ENCODE measurements at regions not wholly inside any gene's neighbourhood (a gene's known extent, or its start where the extent isn't known, plus 50 kb on each side); places are given as distances from the start of the nearest gene placed in this dataset.

DNA sequence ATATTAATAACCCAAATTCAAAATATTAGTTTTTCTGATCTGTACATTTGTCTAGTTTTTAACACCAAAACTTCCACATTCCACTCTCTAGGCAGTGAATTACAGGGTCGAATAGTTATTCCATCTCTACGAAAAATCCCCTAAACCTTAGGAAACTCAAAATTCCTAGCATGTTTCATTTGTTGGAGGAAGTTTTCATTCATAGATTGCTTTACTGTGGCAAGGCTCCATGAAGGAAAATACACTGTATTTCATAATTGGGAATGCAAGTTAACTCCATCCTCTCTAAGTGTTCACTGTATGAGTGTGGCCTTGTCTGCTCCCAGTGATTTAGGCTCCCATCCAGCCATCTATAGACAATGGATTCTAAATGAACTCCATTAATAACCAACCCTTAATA is 296.1 kb downstream of the TENT5A start:
- TF ChIP-seq, protein P1, sequence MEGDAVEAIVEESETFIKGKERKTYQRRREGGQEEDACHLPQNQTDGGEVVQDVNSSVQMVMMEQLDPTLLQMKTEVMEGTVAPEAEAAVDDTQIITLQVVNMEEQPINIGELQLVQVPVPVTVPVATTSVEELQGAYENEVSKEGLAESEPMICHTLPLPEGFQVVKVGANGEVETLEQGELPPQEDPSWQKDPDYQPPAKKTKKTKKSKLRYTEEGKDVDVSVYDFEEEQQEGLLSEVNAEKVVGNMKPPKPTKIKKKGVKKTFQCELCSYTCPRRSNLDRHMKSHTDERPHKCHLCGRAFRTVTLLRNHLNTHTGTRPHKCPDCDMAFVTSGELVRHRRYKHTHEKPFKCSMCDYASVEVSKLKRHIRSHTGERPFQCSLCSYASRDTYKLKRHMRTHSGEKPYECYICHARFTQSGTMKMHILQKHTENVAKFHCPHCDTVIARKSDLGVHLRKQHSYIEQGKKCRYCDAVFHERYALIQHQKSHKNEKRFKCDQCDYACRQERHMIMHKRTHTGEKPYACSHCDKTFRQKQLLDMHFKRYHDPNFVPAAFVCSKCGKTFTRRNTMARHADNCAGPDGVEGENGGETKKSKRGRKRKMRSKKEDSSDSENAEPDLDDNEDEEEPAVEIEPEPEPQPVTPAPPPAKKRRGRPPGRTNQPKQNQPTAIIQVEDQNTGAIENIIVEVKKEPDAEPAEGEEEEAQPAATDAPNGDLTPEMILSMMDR (IDR thresholded peaks at IDR 0.05; ENCODE audit: low read depth, low read length, missing control alignments) = no peak
- DNase-seq (ENCODE audit: low read depth) = no peak
- H3K4me3 ChIP-seq (ENCODE audit: low read depth, low read length) = no peak overlapping the region

DNA sequence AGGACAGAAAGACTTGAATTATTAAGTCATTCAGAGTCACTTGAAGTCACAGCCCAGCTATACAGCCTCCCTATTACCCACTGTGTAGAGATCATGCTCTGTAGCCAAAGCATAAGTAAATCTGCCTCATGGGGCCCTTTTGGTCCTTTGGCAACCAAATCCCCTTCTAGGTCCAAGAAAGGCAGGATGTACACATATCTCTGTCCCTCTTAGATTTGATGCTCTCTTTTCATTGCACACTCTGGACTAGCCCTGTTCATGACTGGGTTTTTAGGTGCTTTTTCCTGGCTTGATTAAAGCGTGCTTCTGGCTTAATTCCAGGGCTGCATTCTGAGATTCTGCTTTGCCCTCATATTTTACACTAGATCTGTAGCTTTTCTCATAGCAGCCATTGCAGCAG is 296.8 kb downstream of the TENT5A start:
- no peak overlapping the region for H3K4me3 ChIP-seq (ENCODE audit: low read depth, low read length)
- TF ChIP-seq, protein P1 (IDR thresholded peaks at IDR 0.05; ENCODE audit: low read depth, low read length, missing control alignments) = no peak
- no peak for DNase-seq (ENCODE audit: low read depth)

DNA sequence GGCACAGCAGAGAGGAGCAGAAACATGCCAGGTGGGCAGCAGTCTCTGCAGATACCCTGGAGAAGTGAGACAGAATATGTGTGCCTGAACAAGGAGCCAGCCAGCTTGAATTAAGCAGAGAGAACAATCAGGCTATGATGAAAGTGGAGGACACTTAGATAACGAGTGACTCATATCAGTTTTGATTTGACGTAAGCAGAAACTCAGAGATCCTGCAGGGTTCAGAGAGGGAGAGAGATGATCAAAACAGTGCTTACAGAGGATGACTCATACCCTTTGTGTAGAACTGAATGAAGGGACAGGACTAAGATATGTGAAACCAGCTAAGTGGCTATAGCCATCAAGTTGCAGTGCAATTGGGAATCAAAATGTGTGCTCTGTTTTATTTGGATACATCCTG is 300.7 kb downstream of the TENT5A start:
- H3K4me3 ChIP-seq (ENCODE audit: low read depth, low read length) = no peak overlapping the region
- TF ChIP-seq, protein P1 (IDR thresholded peaks at IDR 0.05; ENCODE audit: low read depth, low read length, missing control alignments) = no peak
- no peak for DNase-seq (ENCODE audit: low read depth)

DNA sequence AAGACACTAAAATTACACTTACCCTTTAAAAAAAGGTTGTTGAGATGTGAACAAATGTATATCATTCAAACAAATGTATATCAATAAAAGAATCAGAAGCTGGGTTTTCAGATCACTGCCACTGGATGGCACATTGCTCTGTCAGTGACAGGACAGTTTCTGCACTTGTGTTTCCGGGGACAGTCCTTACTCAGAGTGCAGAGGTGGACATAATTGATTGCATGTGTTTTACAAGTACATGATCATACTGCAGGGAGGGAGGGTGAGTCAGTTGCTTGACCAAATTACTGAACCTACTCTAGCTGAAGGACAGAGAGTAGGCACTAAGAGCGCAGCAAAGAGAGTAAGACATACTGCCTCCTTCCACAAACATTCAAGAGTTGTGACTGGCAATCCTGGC is 302.3 kb downstream of the TENT5A start:
- DNase-seq (ENCODE audit: low read depth) = no peak
- TF ChIP-seq, protein P1 (IDR thresholded peaks at IDR 0.05; ENCODE audit: low read depth, low read length, missing control alignments) = no peak
- no peak overlapping the region for H3K4me3 ChIP-seq (ENCODE audit: low read depth, low read length)

DNA sequence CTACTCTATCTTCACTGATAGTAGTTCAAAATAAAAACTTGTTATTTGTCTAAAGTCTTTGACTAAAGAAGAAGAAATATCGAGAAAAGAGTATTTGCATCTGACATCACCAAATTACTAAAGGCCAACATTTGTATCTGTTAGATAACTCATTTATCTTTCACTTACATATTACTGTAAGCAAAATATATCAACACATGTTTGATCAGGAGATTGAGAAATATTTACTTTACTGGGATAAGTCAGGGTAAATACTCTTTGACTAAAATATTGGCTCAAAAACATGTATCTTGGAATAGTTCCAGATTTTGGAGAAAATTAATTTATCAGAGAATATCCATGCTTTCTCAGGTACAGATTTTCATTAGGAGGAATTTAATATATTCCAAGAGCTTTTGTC is 306.0 kb downstream of the TENT5A start:
- DNase-seq (ENCODE audit: low read depth) = no peak
- TF ChIP-seq, protein P1 (IDR thresholded peaks at IDR 0.05; ENCODE audit: low read depth, low read length, missing control alignments) = no peak
- H3K4me3 ChIP-seq (ENCODE audit: low read depth, low read length) = no peak overlapping the region

GRCh38 chr6:81439417-81439816 is 313.1 kb downstream of the TENT5A start:
- TF ChIP-seq, protein P1 (IDR thresholded peaks at IDR 0.05; ENCODE audit: low read depth, low read length, missing control alignments) = no peak
- no peak for DNase-seq (ENCODE audit: low read depth)
- no peak overlapping the region for H3K4me3 ChIP-seq (ENCODE audit: low read depth, low read length)

DNA sequence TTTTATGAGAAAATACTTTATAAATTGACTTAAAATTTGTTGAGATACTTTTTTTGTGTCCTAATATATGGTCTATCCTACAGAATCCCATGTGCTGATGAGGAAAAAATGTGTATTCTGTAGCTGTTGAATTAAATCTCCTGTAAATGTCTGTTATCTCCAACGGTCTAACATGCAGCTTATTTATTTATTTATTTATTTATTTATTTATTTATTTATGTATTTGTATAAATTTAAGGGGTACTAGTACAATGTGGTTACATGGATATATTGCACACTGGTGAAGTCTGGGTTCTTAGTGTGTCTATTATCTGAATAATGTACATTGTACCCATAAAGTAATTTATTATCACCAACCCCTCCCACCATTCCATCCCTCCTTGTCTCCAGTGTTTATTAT is 315.5 kb downstream of the TENT5A start:
- DNase-seq (ENCODE audit: low read depth) = no peak
- TF ChIP-seq, protein P1 (IDR thresholded peaks at IDR 0.05; ENCODE audit: low read depth, low read length, missing control alignments) = no peak
- H3K4me3 ChIP-seq (ENCODE audit: low read depth, low read length) = no peak overlapping the region

All from GM12864 (cell line).